HCT116 (cell line): ENCODE measurements at regions not wholly inside any gene's neighbourhood (a gene's known extent, or its start where the extent isn't known, plus 50 kb on each side); places are given as distances from the start of the nearest gene placed in this dataset.

Experiments
- ATAC-seq: fragments of 200-7000 bp; cut with Tn5 transposase; 2 replicates; pipeline ENCODE4 v1.9.1; 2020; ENCODE audit warnings: mild to moderate bottlenecking, moderate library complexity
- BruUV-seq: library from RNA; stranded (reverse); fragments of 400-500 nt; replicated peaks from 2 replicates; lab custom pipeline; 2021; lab: Mats Ljungman, UMichigan
- CTCF ChIA-PET: fragments of 300-600 bp; sonication (Branson Sonifier 250); formaldehyde crosslinking; loops from one replicate; lab custom pipeline; 2021; ENCODE audit warnings: antibody characterized with exemption; lab: Charles Lee
- POLR2A ChIA-PET: fragments of 300-600, 350-600 bp; sonication (Branson Sonifier 250); formaldehyde crosslinking; loops from one replicate; lab custom pipeline; 2021; ENCODE audit warnings: antibody characterized with exemption; lab: Charles Lee
- RAD21 ChIA-PET, 2 experiments: fragments of 300-600 bp; sonication (Branson Sonifier 250); formaldehyde crosslinking; loops; one replicate each; lab custom pipeline; 2023; ENCODE audit warnings: low total read pairs in 2 of 2; ENCODE audit not compliant: uncharacterized antibody in 2 of 2, unreplicated experiment in 2 of 2, low non-redundant PET in 1 of 2; lab: Charles Lee
- DNase-seq: peaks from one replicate; pipeline ENCODE4 v3.0.0-alpha.2; 2010; ENCODE audit warnings: low read depth, low spot score
- H2AFZ ChIP-seq: fragments of 200-600 bp; shearing (Covaris generic), sonication (generic); 2 replicates; pipeline ENCODE4 v1.6.1; 2017; ENCODE audit warnings: low read depth, mixed run types, mixed read lengths, antibody characterized with exemption, low read length; ENCODE audit not compliant: poor library complexity, severe bottlenecking
- H3K27ac ChIP-seq: 2 replicates; pipeline ENCODE4 v1.5.1; 2012; ENCODE audit warnings: low read depth, low read length
- H3K27me3 ChIP-seq: fragments of 200-600 bp; sonication (generic); 2 replicates; pipeline ENCODE4 v1.6.1; 2016; ENCODE audit warnings: mixed run types, low read length, mixed read lengths; ENCODE audit not compliant: insufficient read depth
- H3K36me3 ChIP-seq, 2 experiments: fragments of 200-500 bp in 1 of 2; fragments of 200-600 bp in 1 of 2; sonication (Bioruptor generic) in 1 of 2; sonication (generic) in 1 of 2; 2 replicates each; pipeline versions ENCODE4 v1.5.1 to v1.6.1; 2014 to 2016; ENCODE audit warnings: low read length in 2 of 2, inconsistent platforms in 1 of 2, mixed read lengths in 1 of 2, mixed run types in 1 of 2; ENCODE audit not compliant: insufficient read depth in 2 of 2, control insufficient read depth in 1 of 2
- H3K4me1 ChIP-seq, 2 experiments: fragments of 200-600 bp in 1 of 2; sonication (generic) in 1 of 2; 2 replicates each; pipeline versions ENCODE4 v1.5.1 to v1.6.1; 2012 to 2017; ENCODE audit warnings: low read length in 2 of 2, inconsistent platforms in 1 of 2, mild to moderate bottlenecking in 1 of 2, mixed read lengths in 1 of 2, mixed run types in 1 of 2, moderate library complexity in 1 of 2; ENCODE audit not compliant: insufficient read depth in 2 of 2, control insufficient read depth in 1 of 2
- H3K4me2 ChIP-seq: fragments of 200-600 bp; sonication (generic); 2 replicates; pipeline ENCODE4 v1.6.1; 2017; ENCODE audit warnings: mixed run types, low read length, mixed read lengths
- H3K4me3 ChIP-seq, 2 experiments: fragments of 200-600 bp in 1 of 2; sonication (generic) in 1 of 2; replicated peaks in 1 of 2; 2 replicates each; pipeline ENCODE4 v1.5.1; 2011 to 2016; ENCODE audit warnings: low read length in 2 of 2, control low read depth in 1 of 2, low read depth in 1 of 2, mild to moderate bottlenecking in 1 of 2, mixed read lengths in 1 of 2, mixed run types in 1 of 2
- H3K79me2 ChIP-seq: fragments of 200-600 bp; sonication (generic); 2 replicates; pipeline ENCODE4 v1.6.1; 2017; ENCODE audit warnings: mild to moderate bottlenecking, mixed run types, low read length, moderate library complexity, mixed read lengths; ENCODE audit not compliant: insufficient read depth
- H3K9ac ChIP-seq: fragments of 200-600 bp; sonication (generic); 2 replicates; pipeline ENCODE4 v1.6.1; 2016; ENCODE audit warnings: low read length, mixed read lengths
- H3K9me2 ChIP-seq: fragments of 200-600 bp; sonication (generic), shearing (Covaris generic); 2 replicates; pipeline ENCODE4 v1.6.1; 2017; ENCODE audit warnings: mixed run types, mild to moderate bottlenecking, moderate library complexity; ENCODE audit not compliant: insufficient read depth
- H3K9me3 ChIP-seq, 2 experiments: fragments of 200-500 bp in 1 of 2; fragments of 200-600 bp in 1 of 2; sonication (Bioruptor generic) in 1 of 2; sonication (generic) in 1 of 2; 2 replicates each; pipeline ENCODE4 v1.6.1; 2014 to 2017; ENCODE audit warnings: low read length in 2 of 2, mixed read lengths in 2 of 2, inconsistent platforms in 1 of 2, low read depth in 1 of 2, mild to moderate bottlenecking in 1 of 2, mixed run types in 1 of 2, moderate library complexity in 1 of 2; ENCODE audit not compliant: control insufficient read depth in 1 of 2, insufficient read depth in 1 of 2
- H4K20me1 ChIP-seq: fragments of 200-600 bp; sonication (generic), shearing (Covaris generic); 2 replicates; pipeline ENCODE4 v1.6.1; 2017; ENCODE audit warnings: mixed run types, mild to moderate bottlenecking, moderate library complexity; ENCODE audit not compliant: insufficient read depth
- CBX3 ChIP-seq: IDR thresholded peaks from 2 replicates; pipeline ENCODE4 v1.6.1; 2012; ENCODE audit warnings: low read depth
- CEBPB ChIP-seq: IDR thresholded peaks from 2 replicates; pipeline ENCODE4 v1.6.1; 2012; ENCODE audit warnings: low read depth
- EGR1 ChIP-seq: IDR thresholded peaks from 2 replicates; pipeline ENCODE4 v1.6.1; 2012; ENCODE audit warnings: low read depth
- ELF1 ChIP-seq: IDR thresholded peaks from 2 replicates; pipeline ENCODE4 v1.6.1; 2012; ENCODE audit warnings: low read depth, borderline replicate concordance
- EZH2phosphoT487 ChIP-seq: fragments of 200-600 bp; IDR thresholded peaks from 2 replicates; pipeline ENCODE4 v1.6.1; 2018; ENCODE audit warnings: antibody characterized with exemption, borderline replicate concordance
- FOSL1 ChIP-seq: IDR thresholded peaks from 2 replicates; pipeline ENCODE4 v1.6.1; 2012; ENCODE audit warnings: low read depth
- POLR2AphosphoS5 ChIP-seq: IDR thresholded peaks from 2 replicates; pipeline ENCODE4 v1.6.1; 2011; ENCODE audit warnings: mild to moderate bottlenecking, low read depth, low read length, moderate library complexity
- TCF7L2 ChIP-seq: IDR thresholded peaks from 2 replicates; pipeline ENCODE4 v1.7.0; 2011; ENCODE audit warnings: borderline replicate concordance, inconsistent platforms; ENCODE audit not compliant: insufficient read depth, insufficient read length; ENCODE audit errors: extremely low read depth
- YY1 ChIP-seq: IDR thresholded peaks from 2 replicates; pipeline ENCODE4 v1.6.1; 2011; ENCODE audit warnings: low read length, low read depth, moderate library complexity, mild to moderate bottlenecking; ENCODE audit not compliant: insufficient replicate concordance; ENCODE audit errors: extremely low read depth
- ZFX ChIP-seq: fragments of 450-650 bp; IDR thresholded peaks from 2 replicates; pipeline ENCODE4 v1.6.1; 2017
- intact Hi-C: fragments of 100-400 bp; cut with micrococcal nuclease; formaldehyde crosslinking; loops from 2 replicates; pipeline ENCODE4 v1.10.0; 2022
- TF ChIP-seq, protein P1 (sequence below): IDR thresholded peaks from 2 replicates; pipeline ENCODE4 v1.6.1; 2011; ENCODE audit warnings: mild to moderate bottlenecking, low read length, moderate library complexity; ENCODE audit not compliant: insufficient replicate concordance; ENCODE audit errors: extremely low read depth
- TF ChIP-seq, protein P2 (sequence below): IDR thresholded peaks from 2 replicates; pipeline ENCODE4 v1.6.1; 2012

DNA sequence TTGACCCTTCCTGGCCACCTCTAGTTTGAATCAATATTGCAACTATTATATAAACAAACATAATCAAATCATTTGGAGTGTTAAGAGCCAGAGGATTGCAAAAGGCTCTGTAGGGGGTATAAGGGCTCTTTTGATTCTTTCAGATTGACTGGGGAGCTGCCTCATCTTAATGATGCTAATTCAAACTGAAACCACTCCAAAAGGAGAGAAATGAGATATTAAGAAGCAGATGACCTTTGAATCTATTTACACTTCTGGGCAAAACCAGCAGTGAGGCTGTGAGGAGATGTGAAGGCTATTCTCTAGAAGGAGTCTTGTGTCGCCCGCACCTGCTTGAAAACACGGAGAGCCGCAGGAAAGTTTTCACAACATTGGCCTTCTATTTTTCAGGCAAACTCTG is 311.2 kb upstream of the CRIM1 start:
- ChIA-PET POLR2A (no interaction called here), RAD21 (no interaction called here), CTCF (no interaction called here)
- no peaks in the 10 kb centered on the region for H3K36me3 ChIP-seq
- no peaks in the 10 kb centered on the region for H4K20me1 ChIP-seq
- no peaks in the 10 kb centered on the region; the same call in 1 of the 2 replicates for H3K27me3 ChIP-seq
- DNase-seq (no peak), ATAC-seq (no peak)
- no peaks in the 10 kb centered on the region for H3K79me2 ChIP-seq
- no TSS peak for BruUV-seq
- no peak overlapping the region for H3K27ac ChIP-seq
- H3K9ac ChIP-seq: no peak overlapping the region
- no peak overlapping the region for H3K4me2 ChIP-seq
- no peak overlapping the region for H2AFZ ChIP-seq
- H3K9me2 ChIP-seq: no peaks in the 10 kb centered on the region
- intact Hi-C loops: no loop called here
- TF ChIP-seq ZFX (no peak), FOSL1 (no peak), POLR2AphosphoS5 (no peak), EGR1 (no peak), CBX3 (no peak), TCF7L2 (no peak), EZH2phosphoT487 (no peak)
- TF ChIP-seq, protein P1, sequence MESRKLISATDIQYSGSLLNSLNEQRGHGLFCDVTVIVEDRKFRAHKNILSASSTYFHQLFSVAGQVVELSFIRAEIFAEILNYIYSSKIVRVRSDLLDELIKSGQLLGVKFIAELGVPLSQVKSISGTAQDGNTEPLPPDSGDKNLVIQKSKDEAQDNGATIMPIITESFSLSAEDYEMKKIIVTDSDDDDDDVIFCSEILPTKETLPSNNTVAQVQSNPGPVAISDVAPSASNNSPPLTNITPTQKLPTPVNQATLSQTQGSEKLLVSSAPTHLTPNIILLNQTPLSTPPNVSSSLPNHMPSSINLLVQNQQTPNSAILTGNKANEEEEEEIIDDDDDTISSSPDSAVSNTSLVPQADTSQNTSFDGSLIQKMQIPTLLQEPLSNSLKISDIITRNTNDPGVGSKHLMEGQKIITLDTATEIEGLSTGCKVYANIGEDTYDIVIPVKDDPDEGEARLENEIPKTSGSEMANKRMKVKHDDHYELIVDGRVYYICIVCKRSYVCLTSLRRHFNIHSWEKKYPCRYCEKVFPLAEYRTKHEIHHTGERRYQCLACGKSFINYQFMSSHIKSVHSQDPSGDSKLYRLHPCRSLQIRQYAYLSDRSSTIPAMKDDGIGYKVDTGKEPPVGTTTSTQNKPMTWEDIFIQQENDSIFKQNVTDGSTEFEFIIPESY: no peak
- H3K9me3 ChIP-seq: no peaks in the 10 kb centered on the region
- H3K4me1 ChIP-seq: no peaks in the 10 kb centered on the region
- H3K4me3 ChIP-seq: no peak overlapping the region

DNA sequence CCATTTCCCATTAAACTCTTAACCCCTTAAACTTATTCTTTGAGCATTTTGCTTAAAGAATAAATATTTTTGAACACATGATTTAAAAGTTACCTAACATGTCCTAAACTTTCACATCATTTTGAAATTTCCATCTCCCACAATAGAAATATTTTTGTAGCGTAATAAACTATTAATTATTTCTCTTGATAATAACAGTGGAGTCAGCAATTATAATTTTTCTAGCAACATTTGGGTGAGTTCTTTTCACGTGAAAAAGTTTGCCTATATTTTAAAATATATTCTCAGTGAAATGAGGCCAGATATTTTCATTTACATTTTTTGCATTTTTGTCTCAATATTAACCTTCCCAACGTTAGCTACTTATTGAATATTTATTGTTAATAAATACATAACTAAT is 320.4 kb upstream of the CRIM1 start:
- no peak overlapping the region for H2AFZ ChIP-seq
- ChIA-PET RAD21 (no interaction called here), CTCF (no interaction called here), POLR2A (no interaction called here)
- H3K79me2 ChIP-seq: no peaks in the 10 kb centered on the region
- no peaks in the 10 kb centered on the region for H3K9me2 ChIP-seq
- H3K4me2 ChIP-seq: no peak overlapping the region
- H3K9me3 ChIP-seq: no peaks in the 10 kb centered on the region
- H3K4me1 ChIP-seq: no peaks in the 10 kb centered on the region
- no peak overlapping the region for H3K4me3 ChIP-seq
- no peaks in the 10 kb centered on the region for H3K27me3 ChIP-seq
- no peak overlapping the region for H3K27ac ChIP-seq
- intact Hi-C loops: no loop called here
- no peaks in the 10 kb centered on the region for H3K36me3 ChIP-seq
- TF ChIP-seq YY1 (no peak), CEBPB (no peak), FOSL1 (no peak), ELF1 (no peak)
- TF ChIP-seq, protein P2, sequence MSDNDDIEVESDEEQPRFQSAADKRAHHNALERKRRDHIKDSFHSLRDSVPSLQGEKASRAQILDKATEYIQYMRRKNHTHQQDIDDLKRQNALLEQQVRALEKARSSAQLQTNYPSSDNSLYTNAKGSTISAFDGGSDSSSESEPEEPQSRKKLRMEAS: no peak
- TF ChIP-seq, all 23 proteins: peak for 0
- ATAC-seq (no peak), DNase-seq (no peak)
- BruUV-seq: no TSS peak
- Histone ChIP-seq H3K9ac (no peak overlapping the region), H4K20me1 (no peaks in the 10 kb centered on the region)
